K562 (cell line): ENCODE measurements at regions not wholly inside any gene's neighbourhood (a gene's known extent, or its start where the extent isn't known, plus 50 kb on each side); places are given as distances from the start of the nearest gene placed in this dataset.

ENCODE experiments used
- ATAC-seq: fragments of 200-7000 bp; cut with Tn5 transposase; 3 replicates; pipeline ENCODE4 v1.9.1; 2020; ENCODE audit warnings: moderate library complexity
- BruUV-seq: library from RNA; stranded (reverse); fragments of 400-500 nt; replicated peaks from 2 replicates; lab custom pipeline; 2021; lab: Mats Ljungman, UMichigan
- CTCF ChIA-PET: fragments of 300-600 bp; formaldehyde crosslinking; extraction: SDS; loops from one replicate; lab custom pipeline; 2021; ENCODE audit warnings: low intra/inter-chr PET ratio; lab: Yijun Ruan, JAX
- POLR2A ChIA-PET: fragments of 300-600, 350-650 bp; sonication (Branson Sonifier 250); formaldehyde crosslinking; extraction: SDS; loops from one replicate; lab custom pipeline; 2021; ENCODE audit warnings: antibody characterized with exemption, inconsistent platforms; lab: Yijun Ruan, JAX
- DNase-seq, 4 experiments: peaks; one replicate each; pipeline versions ENCODE4 v3.0.0 to v3.0.0-alpha.2; 2011 to 2018; ENCODE audit warnings: low spot score in 3 of 4, mixed read lengths in 3 of 4; ENCODE audit errors: extremely low read depth in 1 of 4
- FAIRE-seq: peaks from 2 replicates; lab custom pipeline; 2011; peaks lifted over from hg19 to GRCh38; lab: Jason Lieb, UNC
- H2AFZ ChIP-seq: 2 replicates; pipeline ENCODE4 v1.6.0; 2011; ENCODE audit warnings: low read depth, low read length, control low read depth, inconsistent platforms
- H3K27ac ChIP-seq: fragments of 200-600 bp; 3 replicates; pipeline ENCODE4 v1.8.0; 2011; ENCODE audit warnings: low read depth, mild to moderate bottlenecking, control low read depth, inconsistent platforms, low read length, moderate library complexity, mixed read lengths; ENCODE audit errors: extremely low read depth
- H3K27me3 ChIP-seq, 2 experiments: fragments of 300-600 bp in 1 of 2; 2 replicates in 1 of 2; 3 replicates in 1 of 2; pipeline versions ENCODE4 v1.6.0 to v1.8.0; 2011; ENCODE audit warnings: inconsistent platforms in 2 of 2, low read length in 2 of 2, mild to moderate bottlenecking in 1 of 2, mixed read lengths in 1 of 2, moderate library complexity in 1 of 2; ENCODE audit not compliant: control insufficient read depth in 2 of 2, insufficient read depth in 2 of 2
- H3K36me3 ChIP-seq: fragments of 300-600 bp; 3 replicates; pipeline ENCODE4 v1.8.0; 2011; ENCODE audit warnings: mild to moderate bottlenecking, low read length, inconsistent platforms; ENCODE audit not compliant: control insufficient read depth, insufficient read depth
- H3K4me1 ChIP-seq, 2 experiments: fragments of 200-600 bp in 1 of 2; replicated peaks in 1 of 2; 2 replicates in 1 of 2; 3 replicates in 1 of 2; pipeline versions ENCODE4 v1.5.1 to v1.8.0; 2011; ENCODE audit warnings: inconsistent platforms in 2 of 2, low read length in 2 of 2, mild to moderate bottlenecking in 1 of 2, mixed read lengths in 1 of 2, moderate library complexity in 1 of 2; ENCODE audit not compliant: control insufficient read depth in 2 of 2, insufficient read depth in 2 of 2
- H3K4me2 ChIP-seq: 2 replicates; pipeline ENCODE4 v1.6.1; 2011; ENCODE audit warnings: low read length, control low read depth, inconsistent platforms, mixed read lengths; ENCODE audit not compliant: insufficient read depth
- H3K4me3 ChIP-seq: fragments of 200-600 bp; sonication (generic), shearing (Covaris generic); 2 replicates; pipeline ENCODE4 v1.5.1; 2016; ENCODE audit warnings: control low read depth, inconsistent platforms
- H3K79me2 ChIP-seq: fragments of 200-600 bp; 3 replicates; pipeline ENCODE4 v1.8.0; 2011; ENCODE audit warnings: low read length, inconsistent platforms; ENCODE audit not compliant: control insufficient read depth, insufficient read depth
- H3K9ac ChIP-seq, 2 experiments: 2 replicates each; pipeline versions ENCODE4 v1.6.0 to v1.6.1; 2011; ENCODE audit warnings: low read depth in 2 of 2, low read length in 2 of 2, control low read depth in 1 of 2, inconsistent platforms in 1 of 2, mild to moderate bottlenecking in 1 of 2, mixed read lengths in 1 of 2; ENCODE audit not compliant: insufficient read depth in 1 of 2
- H3K9me1 ChIP-seq: one replicate; pipeline ENCODE4 v1.6.0; 2011; ENCODE audit warnings: inconsistent platforms, mild to moderate bottlenecking, low read length, moderate library complexity; ENCODE audit not compliant: control insufficient read depth, insufficient read depth
- H3K9me3 ChIP-seq: replicated peaks from 2 replicates; pipeline ENCODE4 v1.5.1; 2011; ENCODE audit warnings: low read depth, low read length, inconsistent platforms; ENCODE audit not compliant: control insufficient read depth, insufficient read depth
- H4K20me1 ChIP-seq: replicated peaks from 2 replicates; pipeline ENCODE4 v1.6.1; 2011; ENCODE audit warnings: low read length, inconsistent platforms, mixed read lengths; ENCODE audit not compliant: control insufficient read depth, insufficient read depth
- CBFB ChIP-seq: sonication (generic); formaldehyde crosslinking; IDR thresholded peaks from 2 replicates; pipeline ENCODE4 v1.4.0; 2020; ENCODE audit warnings: mild to moderate bottlenecking, missing genetic modification reagents
- HOMEZ ChIP-seq: fragments of 250-450 bp; sonication (Bioruptor Pico); IDR thresholded peaks from 2 replicates; pipeline ENCODE4 v1.4.0; 2020; ENCODE audit warnings: mild to moderate bottlenecking, moderate library complexity
- NFIC ChIP-seq: fragments of 450-650 bp; IDR thresholded peaks from 2 replicates; pipeline ENCODE4 v1.6.1; 2017; ENCODE audit warnings: mild to moderate bottlenecking, inconsistent platforms
- RBM15 ChIP-seq: fragments of 200-400 bp; formaldehyde crosslinking; IDR thresholded peaks from 2 replicates; pipeline ENCODE4 v1.6.1; 2018; ENCODE audit warnings: mild to moderate bottlenecking, low read length, moderate library complexity; ENCODE audit not compliant: insufficient read depth
- TRIM28 ChIP-seq: fragments of 450-650 bp; IDR thresholded peaks from 2 replicates; pipeline ENCODE4 v1.6.1; 2017
- ZNF639 ChIP-seq, 2 experiments: fragments of 200-800 bp in 1 of 2; sonication (Bioruptor generic) in 1 of 2; sonication (generic) in 1 of 2; formaldehyde crosslinking in 1 of 2; IDR thresholded peaks in 1 of 2; conservative IDR thresholded peaks in 1 of 2; 2 replicates each; pipeline versions ENCODE4 v1.5.0 to v1.6.1; 2016 to 2020; ENCODE audit warnings: missing compliant biosample characterization in 1 of 2, missing genetic modification characterization in 1 of 2, missing genetic modification reagents in 1 of 2
- ZNF717 ChIP-seq: fragments of 250-450 bp; sonication (Bioruptor Pico); IDR thresholded peaks from 2 replicates; pipeline ENCODE4 v1.5.0; 2021
- WGBS: fragments of 100-300 bp; shearing (Covaris generic); methylation state at CpG from one replicate; pipeline ENCODE4 v1.1.6; 2016; ENCODE audit warnings: low coverage, mixed read lengths; ENCODE audit not compliant: insufficient coverage; ENCODE audit errors: missing lambda C conversion rate; 5-methylcytosine and 5-hydroxymethylcytosine counted together
- in situ Hi-C: fragments of 300-500 bp; cut with MboI; formaldehyde crosslinking; loops from 4 replicates; pipeline ENCODE4 v1.15.0; 2018; ENCODE audit warnings: inconsistent platforms, mixed read lengths
- intact Hi-C: fragments of 100-400 bp; cut with micrococcal nuclease; formaldehyde crosslinking; loops from 2 replicates; pipeline ENCODE4 v1.14.2; 2022
- TF ChIP-seq, protein P1 (sequence below): fragments of 250-450 bp; sonication (Bioruptor Pico); IDR thresholded peaks from 2 replicates; pipeline ENCODE4 v1.6.1; 2021; ENCODE audit warnings: mild to moderate bottlenecking

- WGBS, result 3% methylated on average over 5 of the region's 5 CpGs
- ATAC-seq (no peak), FAIRE-seq (no peak), DNase-seq (no peak)
- Histone ChIP-seq H4K20me1 (no peaks in the 10 kb centered on the region), H3K27ac (no peak overlapping the region), H3K9me1 (no peaks in the 10 kb centered on the region), H3K9me3 (no peaks in the 10 kb centered on the region), H3K4me1 (no peaks in the 10 kb centered on the region), H3K27me3 (no peaks in the 10 kb centered on the region), H2AFZ (no peak overlapping the region), H3K9ac (no peak overlapping the region), H3K36me3 (no peaks in the 10 kb centered on the region), H3K4me2 (no peak overlapping the region), H3K79me2 (no peaks in the 10 kb centered on the region), H3K4me3 (no peak overlapping the region)
- no peak for TF ChIP-seq ZNF639 (CRISPR knock-in tag; conservative IDR thresholded peaks at IDR 0.05 in 1 of 2, IDR thresholded peaks at IDR 0.05 in 1 of 2)
- TF ChIP-seq ZNF717, result no peak
- no peak for TF ChIP-seq NFIC
- no peak for TF ChIP-seq CBFB (CRISPR knock-in tag)
- TF ChIP-seq HOMEZ (CRISPR knock-in tag), result no peak
- TF ChIP-seq, protein P1, sequence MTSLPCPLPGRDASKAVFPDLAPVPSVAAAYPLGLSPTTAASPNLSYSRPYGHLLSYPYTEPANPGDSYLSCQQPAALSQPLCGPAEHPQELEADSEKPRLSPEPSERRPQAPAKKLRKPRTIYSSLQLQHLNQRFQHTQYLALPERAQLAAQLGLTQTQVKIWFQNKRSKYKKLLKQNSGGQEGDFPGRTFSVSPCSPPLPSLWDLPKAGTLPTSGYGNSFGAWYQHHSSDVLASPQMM, result no peak
- TF ChIP-seq RBM15, result no peak
- TF ChIP-seq TRIM28, result no peak
- ChIA-PET POLR2A (interaction anchor here (0.7 kb wide), 1 partner anchor 17 kb away, joined by 3 read pairs; no protein-coding TSS in a partner anchor), CTCF (no interaction called here)
- in situ Hi-C loops, result no loop called here
- intact Hi-C loops, result no loop called here
- BruUV-seq, result no TSS peak
Measured at GRCh38 chr1:56291374-56291919, 287.9 kb downstream of the PLPP3 start.
